A673 (cell line): ENCODE measurements at regions not wholly inside any gene's neighbourhood (a gene's known extent, or its start where the extent isn't known, plus 50 kb on each side); places are given as distances from the start of the nearest gene placed in this dataset.
"Not testable (repeated sequence)": the region's sequence is repeated elsewhere in the genome, so short reads cannot be mapped to it uniquely, and the experiment has no call there.

ENCODE experiments used
- BruUV-seq: library from RNA; stranded (reverse); fragments of 400-500 nt; replicated peaks from 2 replicates; lab custom pipeline; 2021; lab: Mats Ljungman, UMichigan
- CTCF ChIA-PET: fragments of 300-600 bp; sonication (Branson Sonifier 250); formaldehyde crosslinking; loops from one replicate; lab custom pipeline; 2022; ENCODE audit warnings: antibody characterized with exemption; lab: Charles Lee
- POLR2A ChIA-PET: fragments of 300-600 bp; sonication (Branson Sonifier 250); formaldehyde crosslinking; loops from one replicate; lab custom pipeline; 2022; ENCODE audit warnings: antibody characterized with exemption; ENCODE audit not compliant: low non-redundant PET; lab: Charles Lee
- DNase-seq: peaks from one replicate; pipeline ENCODE4 v3.0.0-alpha.2; 2015; ENCODE audit warnings: low spot score
- H3K27ac ChIP-seq: fragments of 200-600 bp; sonication (generic); 2 replicates; pipeline ENCODE4 v1.5.1; 2016; ENCODE audit warnings: mixed run types, low read depth, mild to moderate bottlenecking, mixed read lengths, antibody characterized with exemption, low read length; ENCODE audit not compliant: poor library complexity, severe bottlenecking
- H3K27me3 ChIP-seq: fragments of 200-600 bp; sonication (generic); replicated peaks from 2 replicates; pipeline ENCODE4 v1.6.1; 2017; ENCODE audit warnings: mixed run types, low read depth, mild to moderate bottlenecking, mixed read lengths, antibody characterized with exemption, low read length; ENCODE audit not compliant: insufficient read depth, poor library complexity
- H3K36me3 ChIP-seq: fragments of 200-600 bp; sonication (generic); 2 replicates; pipeline ENCODE4 v1.6.1; 2016; ENCODE audit warnings: mixed run types, mild to moderate bottlenecking, mixed read lengths, antibody characterized with exemption, low read length; ENCODE audit not compliant: insufficient read depth, poor library complexity, severe bottlenecking
- H3K4me1 ChIP-seq: fragments of 200-600 bp; sonication (generic); 2 replicates; pipeline ENCODE4 v1.6.1; 2017; ENCODE audit warnings: mixed run types, mild to moderate bottlenecking, mixed read lengths, antibody characterized with exemption, low read length; ENCODE audit not compliant: insufficient read depth, poor library complexity, severe bottlenecking
- H3K4me3 ChIP-seq: fragments of 200-600 bp; sonication (generic); 2 replicates; pipeline ENCODE4 v1.5.1; 2016; ENCODE audit warnings: low read depth, mixed run types, mild to moderate bottlenecking, mixed read lengths, low read length; ENCODE audit not compliant: poor library complexity, severe bottlenecking
- H3K9me3 ChIP-seq: fragments of 200-600 bp; sonication (generic); 2 replicates; pipeline ENCODE4 v1.6.1; 2016; ENCODE audit warnings: mixed run types, low read depth, mild to moderate bottlenecking, mixed read lengths, antibody characterized with exemption, low read length; ENCODE audit not compliant: poor library complexity, severe bottlenecking
- CTCF ChIP-seq: fragments of 300-800, 200-600 bp; sonication (generic); conservative IDR thresholded peaks from 2 replicates; pipeline ENCODE4 v1.5.1; 2017; ENCODE audit warnings: low read depth, mild to moderate bottlenecking, antibody characterized with exemption, low read length, moderate library complexity, mixed read lengths
- EZH2 ChIP-seq: fragments of 200-600 bp; sonication (generic); IDR thresholded peaks from 2 replicates; pipeline ENCODE4 v1.6.1; 2017; ENCODE audit warnings: borderline replicate concordance, low read depth, mild to moderate bottlenecking, mixed read lengths, antibody characterized with exemption, low read length; ENCODE audit not compliant: poor library complexity, severe bottlenecking
- intact Hi-C: fragments of 100-400 bp; cut with micrococcal nuclease; formaldehyde crosslinking; loops from one replicate; pipeline ENCODE4 v1.10.0; 2022; ENCODE audit not compliant: unreplicated experiment

DNA sequence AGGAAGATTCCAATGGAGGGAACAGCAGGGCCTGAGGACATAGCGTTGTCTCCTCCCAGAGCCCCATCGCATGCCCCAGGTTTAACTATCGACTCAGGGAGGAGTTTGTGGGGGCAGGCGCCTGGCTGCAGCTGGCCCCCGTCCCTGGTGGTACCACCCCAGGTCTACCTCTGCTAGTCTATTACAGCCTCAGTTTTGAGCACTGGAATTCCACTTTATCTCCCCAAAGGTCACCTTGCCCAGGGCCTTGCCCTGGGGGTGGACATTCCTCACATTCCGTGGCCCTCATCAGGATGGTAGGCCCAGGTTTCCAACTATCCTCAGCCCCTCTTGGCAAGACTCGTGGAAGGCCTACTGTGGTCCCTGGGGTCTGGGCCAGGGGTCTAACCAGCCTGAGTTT is 65.4 kb upstream of the SSBP3 start:
- no peak overlapping the region for H3K27ac ChIP-seq
- H3K4me3 ChIP-seq = no peak overlapping the region
- ChIA-PET CTCF (no interaction called here), POLR2A (no interaction called here)
- no peaks in the 10 kb centered on the region for H3K36me3 ChIP-seq
- H3K27me3 ChIP-seq = no peaks in the 10 kb centered on the region
- H3K4me1 ChIP-seq = no peaks in the 10 kb centered on the region
- intact Hi-C loops = no loop called here
- no TSS peak for BruUV-seq
- H3K9me3 ChIP-seq = no peaks in the 10 kb centered on the region
- TF ChIP-seq EZH2 = no peak
- TF ChIP-seq CTCF = no peak
- DNase-seq = no peak

DNA sequence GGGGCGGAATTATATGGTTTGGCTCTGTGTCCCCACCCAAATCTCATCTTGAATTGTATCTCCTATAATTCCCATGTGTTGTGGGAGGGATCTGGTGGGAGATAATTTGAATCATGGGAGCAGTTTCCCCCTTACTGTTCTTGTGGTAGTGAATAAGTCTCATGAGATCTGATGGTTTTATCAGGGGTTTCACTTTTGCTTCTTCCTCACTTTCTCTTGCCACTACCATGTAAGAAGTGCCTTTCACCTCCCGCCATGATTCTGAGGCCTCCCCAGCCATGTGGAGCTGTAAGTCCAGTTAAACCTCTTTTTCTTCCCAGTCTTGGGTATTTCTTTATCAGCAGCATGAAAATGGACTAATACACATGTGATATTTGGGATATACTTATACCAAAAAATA is 63.2 kb upstream of the SSBP3 start:
- H3K27me3 ChIP-seq, POLR2A ChIA-PET, H3K9me3 ChIP-seq, H3K36me3 ChIP-seq, intact Hi-C loops, DNase-seq, BruUV-seq, H3K4me3 ChIP-seq, H3K27ac ChIP-seq: not testable (repeated sequence)
- CTCF ChIA-PET = interaction anchor here (0.9 kb wide), 1 partner anchor 17 kb away, joined by 4 read pairs; no protein-coding TSS in a partner anchor
- H3K4me1 ChIP-seq = peaks cover 13% of the 10 kb centered on the region

DNA sequence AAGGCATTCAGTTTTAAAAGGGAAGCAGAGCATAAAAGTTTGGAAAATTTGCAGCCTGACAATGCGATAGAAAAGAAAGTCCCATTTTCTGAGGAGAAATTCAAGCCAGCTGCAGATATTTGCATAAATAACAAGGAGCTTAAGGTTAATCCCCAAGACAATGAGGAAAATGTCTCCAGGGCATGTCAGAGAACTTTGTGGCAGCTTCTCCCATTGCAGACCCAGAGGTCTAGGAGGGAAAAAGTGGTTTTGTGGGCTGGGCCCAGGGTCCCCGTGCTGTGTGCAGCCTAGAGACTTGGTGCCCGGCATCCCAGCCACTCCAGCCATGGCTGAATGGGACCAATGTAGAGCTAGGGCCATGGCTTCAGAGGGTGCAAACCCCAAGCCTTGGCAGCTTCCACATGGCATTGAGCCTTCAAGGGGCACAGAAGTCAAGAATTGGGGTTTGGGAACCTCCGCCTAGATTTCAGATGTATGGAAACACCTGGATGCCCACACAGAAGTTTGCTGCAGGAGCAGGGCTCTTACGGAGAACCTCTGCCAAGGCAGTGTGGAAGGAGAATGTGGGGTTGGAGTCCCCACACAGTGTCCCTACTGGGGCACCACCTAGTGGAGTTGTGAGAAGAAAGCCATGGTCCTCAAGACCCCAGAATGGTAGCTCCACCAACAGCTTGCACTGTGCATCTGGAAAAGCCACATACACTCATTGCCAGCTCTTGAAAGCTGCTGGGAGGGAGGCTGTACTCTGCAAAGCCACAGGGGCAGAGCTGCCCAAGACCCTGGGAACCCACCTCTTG is 62.3 kb upstream of the SSBP3 start:
- not testable (repeated sequence) for H3K27ac ChIP-seq, DNase-seq

DNA sequence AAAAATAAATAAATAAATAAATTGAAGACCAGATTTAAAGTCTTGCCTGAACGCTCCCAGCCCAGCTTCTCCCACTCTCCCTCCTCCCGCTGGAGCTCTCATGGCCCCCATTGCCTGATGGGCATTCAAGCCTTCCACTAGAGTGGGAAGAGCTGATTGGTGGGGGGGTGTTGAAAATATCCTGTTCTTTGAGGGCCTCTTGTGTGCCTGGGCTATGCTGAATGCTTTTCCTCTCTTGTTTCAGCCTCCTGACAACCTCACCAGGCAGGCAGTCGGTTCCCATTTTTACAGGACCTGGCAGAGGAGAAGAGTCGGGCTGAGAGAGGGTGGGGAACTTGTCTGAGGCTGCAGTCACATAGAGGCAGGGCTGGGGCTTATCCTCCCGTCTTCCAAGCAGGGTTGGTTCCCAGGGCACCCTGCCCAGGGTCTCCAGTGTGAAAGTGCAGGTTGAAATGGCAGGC is 59.2 kb upstream of the SSBP3 start:
- no peaks in the 10 kb centered on the region for H3K27me3 ChIP-seq
- DNase-seq = no peak
- peak overlapping the region; percentile 47 for H3K27ac ChIP-seq
- no TSS peak for BruUV-seq
- H3K9me3 ChIP-seq = no peaks in the 10 kb centered on the region
- ChIA-PET CTCF (no interaction called here), POLR2A (no interaction called here)
- intact Hi-C loops = no loop called here
- TF ChIP-seq EZH2 (no peak), CTCF (no peak)
- H3K4me1 ChIP-seq = peaks cover 42% of the 10 kb centered on the region
- no peaks in the 10 kb centered on the region for H3K36me3 ChIP-seq
- H3K4me3 ChIP-seq = no peak overlapping the region

More for the DNA sequence above, 62.3 kb upstream of the SSBP3 start:
- H3K36me3 ChIP-seq, POLR2A ChIA-PET, BruUV-seq, H3K4me3 ChIP-seq, H3K9me3 ChIP-seq, H3K27me3 ChIP-seq, intact Hi-C loops: not testable (repeated sequence)
- CTCF ChIA-PET = interaction anchor here (0.9 kb wide), 1 partner anchor 18 kb away, joined by 4 read pairs; no protein-coding TSS in a partner anchor
- peaks cover 22% of the 10 kb centered on the region for H3K4me1 ChIP-seq
